GM18858 (cell line): ENCODE measurements at regions not wholly inside any gene's neighbourhood (a gene's known extent, or its start where the extent isn't known, plus 50 kb on each side); places are given as distances from the start of the nearest gene placed in this dataset.

Experiments used
- ATAC-seq: cut with Tn5 transposase; IDR thresholded peaks from one replicate; pipeline ENCODE4 v1.9.1; 2021; ENCODE audit not compliant: unreplicated experiment

- no peak for ATAC-seq
These were observed 457.8 kb upstream of the ROBO2 start for GRCh38 chr3:76582098-76582497.

- ATAC-seq: no peak
These were observed 457.1 kb upstream of the ROBO2 start for GRCh38 chr3:76582632-76583378.

DNA sequence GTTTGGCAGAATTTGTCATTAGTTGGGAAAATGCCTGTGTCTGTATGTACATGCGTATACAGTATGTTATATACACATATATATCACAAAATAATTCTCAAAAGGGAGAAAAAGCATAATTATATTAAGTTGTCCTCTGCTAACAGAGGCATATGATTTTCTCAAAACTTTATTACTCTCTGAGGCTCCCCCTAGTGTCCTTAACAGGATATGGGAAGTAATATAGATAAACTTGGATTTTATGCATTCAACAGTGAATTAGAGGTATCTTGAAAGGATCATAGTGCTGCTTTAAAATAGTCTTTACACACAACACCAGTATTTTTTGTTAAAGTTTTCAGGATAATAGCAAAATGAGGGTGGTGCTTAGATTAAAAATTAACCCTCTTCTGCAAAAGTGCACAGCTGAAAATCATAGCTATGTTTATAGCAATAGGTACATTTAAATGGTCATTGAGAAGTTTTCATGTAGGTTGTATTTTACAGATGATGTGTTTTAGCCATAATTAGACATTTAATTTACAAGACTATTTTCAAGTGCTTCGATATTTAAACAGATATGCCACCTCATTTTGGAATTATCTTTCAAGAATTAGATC is 454.0 kb upstream of the ROBO2 start:
- ATAC-seq: no peak

DNA sequence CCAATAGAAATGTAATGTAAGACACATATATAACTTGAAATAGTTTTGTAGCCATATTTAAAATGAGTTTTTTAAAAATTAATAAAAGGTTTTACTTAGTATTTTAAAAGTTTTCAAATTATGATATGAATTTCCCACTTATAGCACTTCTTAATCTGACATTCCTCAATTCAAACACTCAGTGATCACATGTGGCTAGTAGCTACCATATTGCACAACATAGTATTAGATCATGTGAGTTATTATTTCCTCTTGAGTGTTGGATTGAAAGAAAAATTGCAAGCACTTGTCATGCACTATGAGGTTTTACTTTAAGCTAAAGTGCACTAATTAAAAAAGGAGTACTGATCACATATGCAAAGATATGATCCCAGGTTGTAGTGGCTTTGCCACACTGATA is 453.4 kb upstream of the ROBO2 start:
- ATAC-seq: no peak

- no peak for ATAC-seq
These were observed 429.7 kb upstream of the ROBO2 start for GRCh38 chr3:76610150-76610549.

GRCh38 chr3:76615719-76616118 is 424.2 kb upstream of the ROBO2 start:
- no peak for ATAC-seq

DNA sequence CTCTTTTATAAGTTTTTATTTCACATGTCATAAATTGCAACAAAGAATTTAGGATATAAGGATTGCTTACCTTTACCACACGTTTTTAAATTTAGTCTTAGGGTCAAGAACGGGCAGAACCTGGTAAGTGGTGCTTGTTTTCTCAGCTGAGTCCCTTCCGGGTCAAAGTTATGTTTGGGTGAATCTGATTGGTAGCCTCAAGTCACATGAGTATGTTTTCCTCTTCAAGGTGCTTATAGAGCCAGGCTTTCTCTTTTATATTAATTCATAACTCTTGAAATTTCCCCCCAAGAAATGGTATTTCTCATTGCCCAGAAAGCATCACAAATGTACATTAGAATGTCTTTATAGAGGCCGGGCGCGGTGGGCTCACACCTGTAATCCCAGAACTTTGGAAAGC is 415.7 kb upstream of the ROBO2 start:
- ATAC-seq: no peak

GRCh38 chr3:76627236-76627635 is 412.7 kb upstream of the ROBO2 start:
- ATAC-seq: no peak

DNA sequence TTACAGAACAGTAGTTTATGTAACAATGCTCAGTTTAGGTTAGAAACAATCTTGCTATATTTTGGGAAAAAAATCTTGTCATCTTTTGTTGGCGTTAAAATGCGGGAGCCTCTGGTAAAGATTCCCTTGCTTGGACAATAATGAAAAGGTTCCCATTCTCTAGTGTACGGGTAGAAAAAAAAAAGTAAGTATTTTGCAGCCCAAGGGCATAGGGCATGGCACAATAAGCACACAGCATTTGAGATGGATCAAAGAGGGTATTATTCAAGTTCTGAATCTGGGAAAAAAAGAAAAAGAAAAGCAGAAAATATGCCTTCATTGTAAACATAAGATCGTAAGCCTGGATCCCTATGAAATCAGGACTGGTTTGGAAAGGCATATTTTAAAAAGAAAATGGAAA is 408.6 kb upstream of the ROBO2 start:
- ATAC-seq: no peak

DNA sequence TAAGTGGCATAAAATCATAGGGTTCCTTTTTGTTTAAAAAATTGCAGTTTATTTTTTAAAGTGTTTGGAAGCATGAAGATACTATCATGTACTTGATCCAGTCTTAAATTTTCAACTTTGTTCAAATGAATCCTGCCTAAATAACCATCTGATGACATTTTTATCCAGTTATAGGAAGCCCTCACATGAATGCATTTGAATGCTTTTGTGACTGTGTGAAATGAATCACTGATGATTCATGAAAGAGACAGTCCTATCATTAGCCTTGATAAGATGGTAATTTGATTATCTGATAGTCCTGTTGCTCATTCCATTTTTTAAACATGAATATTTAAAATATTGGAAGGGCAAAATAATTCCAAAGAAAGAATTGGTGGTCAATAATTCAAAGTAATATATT is 401.9 kb upstream of the ROBO2 start:
- no peak for ATAC-seq

DNA sequence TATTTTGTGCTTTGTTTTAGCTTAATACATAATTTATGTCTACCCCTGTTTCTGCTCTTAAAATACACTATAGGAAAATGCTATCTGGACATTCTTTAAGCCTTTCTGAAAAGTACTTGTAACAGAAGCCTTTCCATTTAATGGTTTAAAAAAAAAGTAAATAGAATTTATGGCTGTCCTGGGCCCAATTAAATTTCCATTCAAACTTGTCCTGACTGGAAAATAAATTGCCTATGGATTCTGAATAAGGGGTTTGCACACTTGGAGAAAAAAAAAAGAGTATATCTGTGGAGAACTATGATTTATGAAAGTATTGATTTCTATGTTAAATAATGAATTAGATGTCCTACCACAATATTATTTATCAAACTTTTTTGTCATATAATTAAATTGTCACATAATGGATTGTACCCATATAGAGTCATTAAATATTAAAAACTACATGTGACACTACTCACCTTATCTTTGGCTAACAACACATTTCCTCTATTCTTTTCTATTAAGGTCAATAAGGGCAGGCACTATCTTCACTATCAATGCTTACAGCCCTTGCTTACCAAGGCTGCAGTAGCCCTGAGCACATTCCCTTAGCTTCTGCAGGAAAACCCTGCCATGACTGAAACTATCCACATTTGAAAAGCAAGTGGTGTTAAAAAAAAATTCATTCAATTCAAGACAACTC is 396.1 kb upstream of the ROBO2 start:
- ATAC-seq: no peak

DNA sequence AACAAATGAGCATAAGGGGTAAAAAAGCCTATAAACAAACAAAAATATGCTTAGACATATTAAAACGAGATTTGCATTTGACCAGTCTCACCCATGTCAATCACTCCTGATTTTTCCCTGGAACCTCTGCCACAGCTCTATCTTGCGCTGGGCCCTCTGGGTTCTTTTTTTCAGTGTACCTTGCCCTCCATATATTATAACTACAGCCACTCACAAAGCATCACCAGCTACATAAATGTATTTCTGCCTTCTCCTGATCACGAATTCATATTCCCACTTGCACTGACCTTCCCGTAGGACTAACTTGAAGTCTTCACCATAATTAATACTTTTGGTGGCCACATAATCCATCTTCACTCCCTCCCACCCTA is 395.6 kb upstream of the ROBO2 start:
- no peak for ATAC-seq

DNA sequence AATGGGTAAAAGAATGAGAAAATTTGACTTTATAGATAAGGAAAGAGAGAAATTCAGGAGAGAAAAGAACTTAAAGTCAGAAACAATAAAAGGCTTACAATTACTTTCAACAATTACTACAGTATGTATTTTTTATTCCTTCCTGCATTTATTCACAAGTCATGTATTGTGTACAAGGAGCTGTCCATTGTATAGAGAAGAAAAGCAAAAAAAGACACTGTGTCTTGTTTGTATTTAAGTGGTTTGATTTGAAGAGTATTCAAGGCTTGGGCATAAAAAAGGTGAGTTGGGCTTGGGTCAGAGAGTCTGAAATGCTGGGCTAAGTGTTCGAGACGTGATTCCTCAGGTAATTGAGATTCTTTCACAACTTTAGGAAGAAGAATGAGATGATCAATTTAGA is 394.2 kb upstream of the ROBO2 start:
- no peak for ATAC-seq

GRCh38 chr3:76646921-76647562 is 392.9 kb upstream of the ROBO2 start:
- ATAC-seq: no peak

DNA sequence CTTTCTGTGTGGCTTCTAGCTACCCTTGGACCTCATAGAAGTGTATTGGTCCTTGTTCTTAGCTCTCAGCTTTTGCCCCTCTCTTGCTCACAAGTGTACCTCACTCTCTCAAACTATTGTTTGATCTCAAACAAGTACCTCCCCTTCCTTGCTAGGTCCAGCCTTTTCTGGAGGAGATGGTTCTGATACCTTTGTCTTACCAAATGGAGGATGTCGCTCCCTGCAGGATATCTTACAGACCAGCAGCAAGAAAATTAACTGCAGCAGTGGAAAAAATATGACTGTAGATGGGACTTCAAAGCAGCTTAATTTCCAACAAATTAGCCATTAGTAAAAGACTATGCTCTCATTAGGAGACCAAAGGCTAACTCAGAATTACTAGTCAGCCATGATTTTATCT is 388.1 kb upstream of the ROBO2 start:
- no peak for ATAC-seq

- no peak for ATAC-seq
These were observed 387.4 kb upstream of the ROBO2 start for GRCh38 chr3:76652524-76652923.

GRCh38 chr3:76653640-76654251 is 386.2 kb upstream of the ROBO2 start:
- ATAC-seq: no peak

- ATAC-seq: no peak
These were observed 383.3 kb upstream of the ROBO2 start for GRCh38 chr3:76656531-76657070.

DNA sequence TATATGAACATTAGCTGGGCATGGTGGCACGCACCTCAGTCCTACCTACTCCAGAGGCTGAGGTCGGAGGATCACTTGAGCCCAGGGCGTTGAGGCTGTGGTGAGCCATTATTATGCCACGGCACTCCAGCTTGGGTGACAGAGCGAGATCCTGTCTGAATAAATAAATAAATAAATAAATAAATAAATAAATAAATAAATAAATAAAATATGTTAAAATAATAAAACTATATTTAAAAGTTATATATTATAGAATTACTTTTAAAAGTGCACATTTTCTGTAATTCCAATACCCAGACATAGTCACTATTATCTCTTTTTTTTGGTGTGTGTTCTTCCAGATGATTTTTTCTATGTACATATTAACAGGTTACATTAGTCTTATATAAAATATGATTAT is 382.0 kb upstream of the ROBO2 start:
- no peak for ATAC-seq

GRCh38 chr3:76661527-76662250 is 378.2 kb upstream of the ROBO2 start:
- ATAC-seq: no peak

- no peak for ATAC-seq
These were observed 375.1 kb upstream of the ROBO2 start for GRCh38 chr3:76664816-76665215.
